ENCODE measurements at regions not wholly inside any gene's neighbourhood (a gene's known extent, or its start where the extent isn't known, plus 50 kb on each side); places are given as distances from the start of the nearest gene placed in this dataset.

GRCh38 chr3:31314258-31314657, 218.5 kb upstream of the STT3B start:
- whole genome bisulfite sequencing, 2 experiments (ENCODE audit: extremely low coverage in 2 of 2, insufficient read length in 1 of 2): no CpG with 5 or more reads among the region's 2 CpGs
- no peak overlapping the region for H3K9ac ChIP-seq (ENCODE audit: low read depth, low read length)
- no peaks in the 10 kb centered on the region for H3K9me1 ChIP-seq (ENCODE audit: insufficient read depth, low read length)
- no peak overlapping the region for H3K14ac ChIP-seq (replicated peaks; ENCODE audit: low read depth, low read length)
- no peak overlapping the region for H2BK15ac ChIP-seq (ENCODE audit: low read depth, low read length)
- ChIA-PET POLR2A (ENCODE audit: unreplicated experiment) (no interaction called here), CTCF (no interaction called here)
- no peaks in the 10 kb centered on the region for H4K20me1 ChIP-seq (ENCODE audit: insufficient read depth, low read length)
- no peak overlapping the region for H2AK5ac ChIP-seq (ENCODE audit: low read depth, low read length)
- no TSS peak for BruUV-seq (replicated peaks)
- DNase-seq (no peak), ATAC-seq (ENCODE audit: low read depth) (no peak)
- intact Hi-C loops (cut with micrococcal nuclease): no loop called here
- H3K4me3 ChIP-seq (ENCODE audit: insufficient read depth, low read depth, low read length): no peak overlapping the region
- no peak overlapping the region for H3K4ac ChIP-seq (ENCODE audit: low read depth, low read length)
- no peak overlapping the region for H3K23ac ChIP-seq (ENCODE audit: low read depth, low read length)
- no peak overlapping the region for H2AK9ac ChIP-seq (replicated peaks; ENCODE audit: low read depth, low read length, poor library complexity)
- H3K27ac ChIP-seq (ENCODE audit: insufficient read depth, low read length): no peak overlapping the region
- no peaks in the 10 kb centered on the region for H3K9me3 ChIP-seq (ENCODE audit: control insufficient read depth, insufficient read depth, low read length)
- no peaks in the 10 kb centered on the region; the same call in none of the 2 replicates for H3K27me3 ChIP-seq (ENCODE audit: control insufficient read depth, insufficient read depth, low read length)
- in situ Hi-C loops (cut with MboI; ENCODE audit: low sequenced_read_pairs): no loop called here
- no peak overlapping the region for H2BK20ac ChIP-seq (ENCODE audit: low read depth, low read length)
- no peak for TF ChIP-seq CTCF (conservative IDR thresholded peaks at IDR 0.05; ENCODE audit: low read depth, low read length)
- TF ChIP-seq NFE2L2 (IDR thresholded peaks at IDR 0.05; ENCODE audit: low read depth, low read length): peak; percentile 94
- TF ChIP-seq MAZ (IDR thresholded peaks at IDR 0.05; ENCODE audit: borderline replicate concordance, low read depth, low read length): no peak
- no peak for TF ChIP-seq RCOR1 (IDR thresholded peaks at IDR 0.05; ENCODE audit: insufficient replicate concordance, low read length)
- TF ChIP-seq MAFK (IDR thresholded peaks at IDR 0.05; ENCODE audit: low read depth, low read length): peak; percentile 97
- no peak for TF ChIP-seq FOS (IDR thresholded peaks at IDR 0.05; ENCODE audit: low read depth, low read length)
- no peak overlapping the region for H3K4me2 ChIP-seq (ENCODE audit: low read depth, low read length)
- H3K36me3 ChIP-seq (ENCODE audit: control insufficient read depth, insufficient read depth, low read length): no peaks in the 10 kb centered on the region
- no peak overlapping the region for H4K8ac ChIP-seq (ENCODE audit: low read depth in 2 of 2, low read length in 2 of 2)
- no peak overlapping the region for H2BK120ac ChIP-seq (ENCODE audit: low read depth, low read length)
- H4K91ac ChIP-seq (ENCODE audit: insufficient read depth, low read depth, low read length): no peak overlapping the region
- dilution Hi-C loops (cut with HindIII; ENCODE audit: low sequenced_read_pairs, unreplicated experiment): no loop called here
- H3K18ac ChIP-seq (ENCODE audit: low read depth, low read length): no peak overlapping the region
- H4K5ac ChIP-seq (ENCODE audit: low read depth, low read length): no peak overlapping the region
- H3K4me1 ChIP-seq (ENCODE audit: control insufficient read depth, insufficient read depth, low read length): no peaks in the 10 kb centered on the region
- H3K79me1 ChIP-seq (ENCODE audit: low read depth in 1 of 2, low read length in 2 of 2): no peaks in the 10 kb centered on the region
- no peak overlapping the region for H2AFZ ChIP-seq (replicated peaks; ENCODE audit: low read length, poor library complexity)
- no peak overlapping the region for H2BK5ac ChIP-seq (ENCODE audit: low read depth, low read length, poor library complexity, severe bottlenecking)
- H3K56ac ChIP-seq (ENCODE audit: extremely low read depth, insufficient read depth, low read length): no peak overlapping the region

All from IMR-90 (cell line).